Hypothalamus (tissue), 51 donors: ENCODE measurements at regions not wholly inside any gene's neighbourhood (a gene's known extent, or its start where the extent isn't known, plus 50 kb on each side); places are given as distances from the start of the nearest gene placed in this dataset.
"Not testable (repeated sequence)": the region's sequence is repeated elsewhere in the genome, so short reads cannot be mapped to it uniquely, and the experiment has no call there.

Experiments
- DNase-seq, 51 donors: peaks; one replicate each; lab custom pipeline; 2025; lab: John Stamatoyannopoulos, UW

DNA sequence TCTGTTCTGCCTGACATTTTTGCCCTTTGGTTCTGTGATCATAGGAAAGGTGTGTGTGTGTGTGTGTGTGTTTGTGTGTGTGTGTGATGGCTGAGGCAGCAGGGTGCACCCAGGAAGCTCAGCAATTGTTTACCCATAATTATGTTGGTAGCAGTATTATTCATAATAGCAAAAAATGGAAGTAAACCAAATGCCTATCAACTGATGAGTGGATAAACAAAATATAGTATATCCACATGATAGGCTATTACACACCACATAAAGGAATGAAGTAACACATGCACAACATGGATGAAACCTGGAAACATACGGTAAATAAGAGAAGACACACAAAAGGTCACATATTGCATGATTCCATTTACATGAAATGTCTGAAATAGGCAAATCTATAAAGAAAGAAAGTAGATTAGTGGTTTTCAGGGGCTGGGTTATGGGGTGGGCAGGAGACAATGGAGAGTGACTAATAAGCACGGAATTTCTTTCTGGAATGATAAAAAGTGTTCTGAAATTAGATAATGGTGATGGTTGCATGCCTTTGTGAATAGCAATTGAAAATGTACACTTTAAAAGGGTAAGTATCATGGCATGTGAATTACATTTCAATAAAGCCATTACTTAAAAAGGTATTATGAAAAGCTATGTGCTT lies 167.2 kb downstream of the POLR2M start:
- DNase-seq = no peak

DNA sequence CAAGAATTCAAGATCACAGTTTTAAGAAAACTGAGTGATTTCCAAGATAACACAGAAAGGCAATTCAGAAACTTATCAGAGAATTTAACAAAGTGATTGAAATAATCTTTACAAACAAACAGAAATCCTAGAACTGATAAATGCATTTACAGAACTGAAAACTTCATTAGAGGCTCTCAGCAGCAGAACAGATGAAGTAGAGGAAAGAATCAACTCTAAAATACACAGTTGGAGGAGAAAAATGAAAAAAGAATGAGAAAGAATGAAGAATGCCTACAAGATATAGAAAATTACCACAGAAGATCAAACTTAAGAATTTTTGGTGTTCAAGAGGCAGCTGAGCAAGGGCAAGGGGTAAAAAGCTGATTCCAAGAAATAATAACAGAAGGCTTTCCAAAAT lies 168.8 kb downstream of the POLR2M start:
- no peak for DNase-seq

DNA sequence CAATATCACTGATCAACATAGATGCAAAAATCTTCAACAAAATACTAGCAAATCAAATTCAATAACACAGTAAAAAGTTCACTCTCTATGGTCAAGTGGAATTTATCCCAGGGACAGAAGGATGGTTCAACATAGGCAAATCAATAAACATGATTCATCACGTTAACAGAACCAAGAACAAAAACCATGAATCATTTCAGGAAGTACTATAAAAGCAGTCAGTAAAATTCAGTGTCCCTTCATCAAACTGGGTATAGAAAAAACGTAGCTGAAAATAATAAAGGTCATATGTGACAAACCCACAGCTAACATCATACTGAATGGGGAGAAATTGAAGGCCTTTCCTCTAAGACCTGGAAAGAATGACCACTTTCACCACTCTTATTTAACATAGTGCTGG lies 172.1 kb downstream of the POLR2M start:
- DNase-seq = no peak

DNA sequence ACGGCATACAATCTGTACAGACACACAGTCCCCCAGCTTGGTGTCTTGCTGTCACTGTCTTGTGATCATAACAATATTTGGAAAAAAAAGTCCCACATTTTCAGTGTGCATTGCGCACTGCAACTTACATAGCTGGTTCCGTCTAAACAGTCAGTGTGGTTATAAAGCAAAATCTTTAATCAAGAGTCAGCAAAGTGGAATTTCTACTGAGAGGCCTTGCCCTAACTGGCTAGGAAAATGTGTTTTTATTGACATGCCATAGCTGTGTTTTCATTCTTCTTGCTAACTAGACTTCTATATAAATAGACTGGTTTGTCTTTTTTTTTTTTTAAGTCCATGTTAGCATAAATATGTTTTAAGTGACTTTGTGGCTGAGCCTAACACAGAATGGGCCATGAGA lies 174.8 kb downstream of the POLR2M start:
- DNase-seq = no peak

DNA sequence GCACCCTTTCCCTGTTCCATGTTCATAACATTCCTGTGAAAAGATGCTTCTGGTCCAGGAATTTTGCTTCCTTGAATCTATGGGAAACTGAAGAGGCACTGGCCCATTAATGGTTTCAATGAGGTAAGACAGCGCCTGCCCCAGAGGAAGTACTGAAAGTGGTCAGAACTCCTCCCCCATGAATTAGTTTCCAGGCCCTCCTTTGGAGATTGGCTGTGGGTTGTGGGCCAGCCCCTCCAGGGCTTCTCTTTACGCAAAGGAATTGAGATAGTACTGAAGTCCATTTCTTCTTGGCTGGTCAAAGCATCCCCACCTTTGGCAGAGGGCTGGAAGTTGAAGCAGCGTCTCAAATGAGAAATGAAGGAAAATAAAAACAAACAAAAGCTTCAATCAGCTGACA lies 175.5 kb downstream of the POLR2M start:
- DNase-seq = no peak

DNA sequence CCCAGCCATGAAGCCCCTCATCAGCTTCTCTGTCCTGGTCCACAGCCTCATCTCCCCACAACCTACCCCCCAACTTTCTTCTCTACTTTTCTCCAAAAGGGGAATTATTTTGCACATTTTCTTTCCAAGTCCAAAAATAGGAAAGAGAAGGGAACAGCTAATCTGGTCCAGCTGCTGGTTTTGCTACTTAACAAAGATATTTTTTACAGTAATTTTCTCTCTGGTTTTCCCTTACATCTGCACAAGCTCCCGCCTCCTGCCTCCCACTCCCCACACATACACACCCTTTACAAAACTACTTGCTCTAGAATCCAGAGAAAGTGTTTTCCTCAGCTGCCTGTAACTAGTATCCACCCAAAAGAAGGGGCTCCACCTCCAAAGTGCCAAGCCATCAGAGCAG lies 177.2 kb downstream of the POLR2M start:
- no peak for DNase-seq

DNA sequence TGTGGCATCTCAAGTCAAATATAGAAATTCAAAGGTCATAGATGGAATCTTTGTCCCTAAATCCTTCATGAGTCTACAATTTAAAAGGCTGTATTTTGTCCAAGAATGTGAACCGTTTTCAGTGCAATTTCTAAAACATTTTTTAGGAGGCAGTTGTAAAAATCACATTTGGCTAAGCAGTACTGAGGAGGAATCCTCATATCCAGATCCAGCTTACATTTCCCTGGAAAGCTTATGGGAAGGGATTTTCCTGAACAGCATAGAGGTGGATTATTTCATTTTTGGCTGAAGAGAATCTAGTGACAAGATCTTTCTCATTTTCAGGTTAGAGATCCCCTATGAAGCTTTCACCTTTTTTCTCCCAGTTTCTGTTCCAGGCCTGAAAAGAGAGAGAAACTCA lies 178.4 kb downstream of the POLR2M start:
- DNase-seq = no peak

DNA sequence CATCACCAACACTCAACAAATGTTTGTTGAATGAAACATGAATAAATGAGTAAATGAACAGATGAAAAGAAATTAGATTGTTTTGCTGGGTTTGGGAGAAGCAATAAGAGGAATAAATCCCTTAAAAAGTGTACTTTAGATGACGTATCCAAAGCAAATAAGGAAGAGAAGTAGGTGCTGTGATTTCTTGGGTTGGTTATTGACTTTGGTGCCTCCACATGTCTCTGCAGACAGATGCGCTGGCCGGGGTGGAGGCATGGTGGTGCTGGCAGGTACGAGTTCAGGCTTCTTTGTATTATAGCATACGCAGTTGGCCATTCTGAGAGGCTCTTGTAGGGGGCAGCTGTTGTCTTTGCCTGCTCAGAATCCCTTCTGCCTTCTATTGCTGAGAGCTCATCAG lies 178.9 kb downstream of the POLR2M start:
- no peak for DNase-seq

DNA sequence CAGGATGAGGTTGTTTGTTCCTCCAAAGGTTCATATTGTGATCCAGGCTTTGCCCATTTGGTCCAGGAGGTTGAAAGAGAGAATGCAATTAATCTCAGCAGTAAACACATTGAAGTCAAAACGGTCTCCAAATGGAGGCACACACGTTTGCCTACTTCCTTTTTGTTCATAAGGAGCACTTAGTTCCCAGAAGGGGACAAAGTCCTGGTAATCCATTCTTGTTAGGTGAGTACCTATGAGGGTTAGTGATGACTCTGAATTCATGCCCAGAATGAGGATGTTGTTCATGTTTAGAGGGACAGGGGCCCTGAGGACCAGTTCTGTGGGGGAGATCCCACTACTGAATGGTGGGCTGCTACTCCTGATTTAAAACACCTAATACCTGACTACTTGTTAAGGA lies 177.7 kb downstream of the ALDH1A2 start:
- no peak for DNase-seq

DNA sequence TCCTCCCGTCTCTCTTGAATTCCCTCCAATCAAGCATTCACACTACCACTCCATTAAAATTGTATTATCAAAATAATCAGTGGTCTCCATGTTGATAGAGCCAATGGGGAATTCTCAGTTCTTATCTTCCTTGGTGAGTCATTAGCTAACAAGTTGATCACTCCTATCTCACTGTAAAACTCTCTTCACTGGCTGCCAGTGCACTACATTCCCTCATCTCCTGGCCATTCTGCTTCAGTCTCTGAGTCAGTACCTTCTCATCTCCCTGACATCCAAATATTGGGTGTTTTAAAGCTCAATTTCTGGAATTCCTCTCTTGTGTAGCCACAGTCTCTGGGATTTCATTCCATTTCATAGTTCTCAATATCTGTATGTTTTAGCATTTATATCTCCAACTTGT lies 175.2 kb downstream of the ALDH1A2 start:
- DNase-seq = no peak

DNA sequence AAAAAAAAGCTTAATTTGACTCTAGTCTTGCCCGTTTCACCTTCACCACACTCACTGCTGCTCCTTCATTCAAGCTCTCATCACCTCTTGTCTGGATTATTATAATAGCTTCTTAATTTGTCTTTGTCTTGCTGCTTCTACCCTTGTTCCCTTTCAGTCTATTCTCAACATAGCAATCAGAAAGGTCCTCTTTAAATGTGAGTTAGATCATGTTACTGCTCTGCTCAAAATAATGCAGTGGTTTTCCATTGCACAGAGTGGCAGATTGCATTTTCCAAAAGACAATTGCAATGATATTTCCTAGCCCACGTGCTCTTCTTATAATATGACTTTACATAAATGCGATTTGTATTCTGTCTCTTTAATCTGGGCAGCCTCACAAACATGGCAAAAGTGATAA lies 174.6 kb downstream of the ALDH1A2 start:
- DNase-seq = no peak

DNA sequence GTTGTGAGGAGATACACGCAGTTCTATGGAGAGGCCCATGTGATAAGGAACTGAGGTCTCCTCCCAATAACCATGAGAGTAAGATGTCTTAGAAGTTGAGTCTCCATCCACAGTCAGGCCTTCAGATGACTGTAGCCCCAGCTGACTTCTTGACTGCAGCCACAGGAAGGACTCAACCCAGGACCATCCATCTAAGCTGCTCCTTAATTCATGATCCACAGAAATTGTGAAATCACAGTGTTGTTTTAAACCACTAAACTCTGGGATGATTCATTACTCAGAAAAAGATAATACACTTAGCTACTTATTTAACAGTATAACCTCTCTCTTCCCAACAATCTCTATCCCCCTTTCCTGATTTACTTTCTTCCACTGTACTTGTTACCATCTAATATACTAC lies 173.3 kb downstream of the ALDH1A2 start:
- DNase-seq = no peak

DNA sequence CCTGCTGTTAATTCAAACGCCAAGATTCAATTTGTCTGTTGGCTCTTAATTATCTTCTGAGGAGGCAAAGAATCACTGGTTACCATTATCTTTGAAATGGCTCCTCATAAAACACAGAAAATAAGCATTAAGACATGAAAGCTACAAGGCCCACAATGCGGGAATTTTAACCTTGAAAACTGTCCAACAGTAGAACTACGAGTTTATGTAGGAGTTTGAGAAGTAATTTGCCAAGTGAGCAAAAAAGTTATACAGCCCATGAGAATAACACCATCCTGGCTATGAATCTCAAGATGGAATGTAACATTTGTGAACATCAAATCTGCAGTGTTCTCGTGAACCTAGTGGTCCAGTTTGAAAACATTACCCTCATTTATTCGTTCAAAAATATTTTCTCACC lies 172.5 kb downstream of the ALDH1A2 start:
- no peak for DNase-seq

DNA sequence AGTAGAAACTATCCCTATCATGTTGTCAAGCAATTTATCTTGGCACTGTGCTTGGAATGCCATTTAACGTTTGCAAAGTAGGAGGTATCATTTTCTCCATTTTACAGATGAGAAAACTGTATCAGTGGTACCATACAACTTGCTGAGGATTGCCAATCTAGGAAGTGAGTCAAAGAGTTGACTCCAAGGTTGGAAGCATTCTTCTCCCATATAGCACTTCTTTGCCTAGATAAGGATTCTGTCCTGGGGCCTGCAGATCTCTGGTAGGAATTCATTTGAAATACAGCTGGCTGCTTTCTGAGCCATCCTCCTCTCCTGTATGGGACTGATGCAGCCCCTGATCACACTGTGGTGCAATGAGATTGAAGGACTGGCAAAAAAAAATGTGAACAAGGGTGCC lies 170.2 kb downstream of the ALDH1A2 start:
- DNase-seq = no peak

DNA sequence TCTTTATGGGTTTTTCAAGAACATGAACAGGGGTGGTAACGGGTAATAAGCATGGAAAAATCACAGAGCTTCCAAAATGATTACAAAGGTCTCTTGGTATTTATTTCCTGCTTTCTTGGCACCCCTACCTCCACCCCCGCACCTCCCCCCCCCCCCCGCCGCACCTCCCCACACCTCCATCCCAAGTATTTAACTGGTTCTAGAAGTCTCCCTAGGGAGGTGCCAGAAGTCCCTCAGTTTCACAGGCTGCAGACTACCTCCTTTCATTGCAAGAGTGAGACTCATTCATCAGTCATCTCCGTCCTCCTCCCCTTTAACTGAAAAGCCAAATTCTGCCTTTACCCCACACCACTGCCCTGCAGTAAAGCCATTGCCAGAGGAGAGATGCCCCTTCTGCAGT lies 169.4 kb downstream of the ALDH1A2 start:
- no peak for DNase-seq

DNA sequence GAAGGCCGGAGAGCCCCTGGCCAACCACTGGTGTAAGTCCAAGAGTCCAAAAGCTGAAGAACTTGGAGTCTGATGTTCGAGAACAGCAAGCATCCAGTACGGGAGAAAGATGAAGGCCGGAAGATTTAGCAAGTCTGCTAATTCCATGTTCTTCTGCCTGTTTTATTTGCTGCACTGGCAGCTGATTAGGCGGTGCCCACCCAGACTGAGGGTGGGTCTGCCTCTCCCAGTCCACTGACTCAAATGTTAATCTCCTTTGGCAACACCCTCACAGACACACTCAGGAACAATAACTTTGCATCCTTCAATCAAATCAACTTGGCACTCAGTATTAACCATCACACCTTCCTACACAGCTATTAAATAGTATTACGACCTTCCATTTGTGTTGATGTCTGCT lies 168.6 kb downstream of the ALDH1A2 start:
- DNase-seq = not testable (repeated sequence)

DNA sequence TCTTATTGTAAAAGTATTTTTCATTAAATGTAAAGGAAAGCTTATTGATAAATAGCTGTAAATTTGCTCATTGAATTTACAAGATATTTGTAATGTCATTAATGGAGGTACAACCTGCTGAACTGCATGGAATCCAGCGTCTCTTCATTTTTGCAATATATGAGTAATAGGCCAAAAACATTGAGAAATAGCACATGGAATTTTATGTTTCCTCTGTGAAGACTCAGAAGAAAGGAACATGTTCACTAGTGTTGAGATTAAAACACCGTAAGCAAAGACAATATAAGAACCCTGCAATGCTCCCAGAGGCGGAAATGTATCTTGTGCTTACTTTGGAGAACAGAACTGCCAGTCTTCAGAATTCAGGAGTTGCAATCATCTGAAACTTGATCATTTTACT lies 167.6 kb downstream of the ALDH1A2 start:
- no peak for DNase-seq

DNA sequence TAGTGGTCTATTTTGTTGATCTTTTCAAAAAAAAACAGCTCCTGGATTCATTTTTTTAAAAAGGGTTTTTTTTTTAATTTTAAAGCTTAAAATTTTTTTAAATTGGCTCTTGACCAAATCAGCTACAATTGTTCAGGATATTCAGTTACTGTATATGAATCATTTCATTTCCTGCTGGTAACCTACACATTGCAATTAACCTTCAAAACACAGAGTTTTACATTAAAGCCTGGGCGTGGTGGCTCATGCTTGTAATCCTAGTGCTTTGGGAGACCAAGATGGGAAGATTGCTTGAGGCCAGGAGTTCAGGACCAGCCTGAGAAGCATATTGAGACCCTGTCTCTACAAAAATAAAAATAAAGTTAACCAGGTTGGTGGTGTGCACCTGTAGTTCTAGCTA lies 163.4 kb downstream of the ALDH1A2 start:
- DNase-seq = no peak
